GM18858 (cell line): ENCODE measurements at regions not wholly inside any gene's neighbourhood (a gene's known extent, or its start where the extent isn't known, plus 50 kb on each side); places are given as distances from the start of the nearest gene placed in this dataset.
"Not testable (repeated sequence)": the region's sequence is repeated elsewhere in the genome, so short reads cannot be mapped to it uniquely, and the experiment has no call there.

Experiments
- ATAC-seq: cut with Tn5 transposase; IDR thresholded peaks from one replicate; pipeline ENCODE4 v1.9.1; 2021; ENCODE audit not compliant: unreplicated experiment

GRCh38 chr2:111282162-111282561 lies 161.4 kb downstream of the BCL2L11 start:
- ATAC-seq, result not testable (repeated sequence)

GRCh38 chr2:111287646-111288568 lies 167.2 kb downstream of the BCL2L11 start:
- ATAC-seq, result not testable (repeated sequence)

DNA sequence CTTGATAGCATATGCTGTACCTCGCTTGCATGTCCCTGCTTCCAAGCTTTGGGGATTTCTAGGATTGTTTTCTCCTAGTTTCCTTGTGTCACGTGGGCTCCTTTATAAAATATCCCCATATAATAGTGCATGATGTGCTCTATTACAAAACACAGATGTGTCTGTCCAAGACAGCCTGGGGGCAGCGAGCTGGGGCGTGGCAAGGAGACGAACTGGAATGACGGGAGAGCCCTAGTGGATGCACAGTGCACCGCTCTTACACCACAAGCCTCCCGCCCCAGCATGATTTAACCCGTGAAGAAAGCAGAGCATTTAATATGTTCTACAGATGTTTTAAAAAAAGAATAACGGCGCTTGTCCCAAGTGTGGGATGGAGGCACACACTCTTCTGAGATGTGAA lies 169.7 kb downstream of the BCL2L11 start:
- not testable (repeated sequence) for ATAC-seq

DNA sequence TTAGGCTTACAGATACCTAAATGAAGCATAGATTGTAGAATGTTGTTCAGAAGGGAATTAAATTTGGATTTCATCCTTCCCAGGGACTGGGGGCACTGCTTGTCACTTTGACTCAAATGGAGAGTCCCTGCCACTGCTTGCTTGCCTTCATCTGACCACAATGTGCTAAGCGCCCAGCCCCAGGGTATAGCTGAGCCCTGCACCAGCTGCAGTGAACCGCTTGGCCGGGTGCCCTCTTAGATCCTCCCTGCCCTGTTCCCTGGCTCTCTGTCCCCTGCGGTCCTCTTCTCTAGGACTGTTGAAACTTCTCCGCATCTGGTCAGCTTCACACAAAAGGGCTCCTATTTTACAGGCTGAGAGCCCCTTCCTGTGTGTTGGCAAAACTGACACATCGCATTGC lies 170.9 kb downstream of the BCL2L11 start:
- ATAC-seq, result not testable (repeated sequence)

GRCh38 chr2:111292232-111292968 lies 171.7 kb downstream of the BCL2L11 start:
- ATAC-seq, result not testable (repeated sequence)

DNA sequence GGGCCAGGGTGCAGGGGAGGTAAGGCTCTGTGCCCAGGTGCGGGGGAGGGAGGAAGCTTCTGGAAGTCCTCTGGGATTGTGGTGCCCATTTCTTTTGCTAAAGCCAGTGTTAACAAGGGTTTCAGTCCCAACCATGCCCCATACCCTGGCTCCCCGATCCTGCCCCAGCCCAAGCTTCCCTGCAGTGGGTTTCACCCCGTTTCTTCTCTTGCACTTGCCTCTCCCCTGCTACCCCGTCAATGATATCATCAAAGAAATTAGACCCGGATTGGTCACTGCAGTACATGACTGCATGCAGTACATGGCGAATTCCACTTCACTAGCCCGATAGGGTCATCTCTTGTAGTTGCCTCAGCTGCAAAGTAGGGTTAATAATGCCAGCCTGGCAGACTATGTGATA lies 174.0 kb downstream of the BCL2L11 start:
- not testable (repeated sequence) for ATAC-seq

GRCh38 chr2:111296122-111296804 lies 175.5 kb downstream of the BCL2L11 start:
- ATAC-seq, result not testable (repeated sequence)

- not testable (repeated sequence) for ATAC-seq
These were observed 176.4 kb downstream of the BCL2L11 start for GRCh38 chr2:111297128-111297527.

DNA sequence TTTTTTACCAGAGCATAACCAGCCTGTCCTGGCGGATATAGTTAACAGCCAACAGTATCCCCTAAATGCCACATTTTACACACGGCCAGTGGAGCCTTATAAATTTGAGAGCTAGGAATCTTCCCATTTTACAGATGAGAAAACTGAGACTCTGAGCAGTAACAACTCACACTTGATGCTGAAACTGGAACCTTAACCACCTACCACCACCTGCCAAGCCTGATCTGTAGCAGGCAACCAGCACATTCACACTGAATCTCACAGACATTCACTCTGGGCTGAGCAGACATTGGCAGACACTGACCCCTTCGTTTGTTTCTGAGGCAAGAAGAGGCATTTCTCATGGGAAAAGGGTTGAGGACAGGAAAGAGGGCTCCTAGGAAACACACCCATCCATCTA lies 178.2 kb downstream of the BCL2L11 start:
- not testable (repeated sequence) for ATAC-seq

GRCh38 chr2:111299635-111300034 lies 178.9 kb downstream of the BCL2L11 start:
- ATAC-seq, result not testable (repeated sequence)

- not testable (repeated sequence) for ATAC-seq
These were observed 181.0 kb downstream of the BCL2L11 start for GRCh38 chr2:111301677-111302076.

DNA sequence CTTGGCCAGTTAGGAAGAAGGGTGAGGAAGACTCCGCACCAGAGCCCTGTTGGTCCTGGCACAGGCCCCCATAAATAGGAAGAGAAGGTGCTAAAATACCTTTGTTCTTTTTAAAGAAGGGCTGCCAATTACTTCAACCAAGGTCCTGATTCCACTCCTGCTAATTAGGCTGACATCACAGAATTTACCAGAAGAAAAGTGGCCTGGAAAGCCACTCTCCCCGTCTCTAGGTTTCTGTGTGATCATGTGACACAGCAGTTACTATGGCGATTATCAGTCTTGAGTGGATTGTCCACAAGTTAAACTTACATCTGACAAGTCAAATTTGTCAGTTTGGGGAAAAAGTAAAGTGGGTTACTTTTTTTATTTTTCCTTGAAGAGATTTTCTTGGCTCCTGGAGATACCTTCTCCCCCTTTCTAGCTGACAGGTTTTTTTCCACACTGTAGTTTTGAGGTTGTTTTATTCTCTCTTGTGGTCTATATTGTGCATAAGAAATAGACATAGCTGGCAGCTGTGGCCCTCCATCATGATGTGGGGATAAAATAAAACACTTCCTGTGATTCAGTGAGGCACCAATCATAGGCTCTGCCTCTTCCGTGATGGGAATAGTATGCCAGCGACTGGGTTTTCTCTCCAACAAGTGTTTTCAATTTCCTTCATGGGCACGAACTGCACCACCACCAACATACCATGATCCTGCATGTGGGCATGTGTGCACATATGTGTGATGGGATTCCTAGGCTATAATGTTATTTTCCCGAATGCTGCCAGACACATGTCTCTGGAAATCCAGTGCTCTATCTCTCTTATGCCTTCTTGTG lies 181.9 kb downstream of the BCL2L11 start:
- not testable (repeated sequence) for ATAC-seq

DNA sequence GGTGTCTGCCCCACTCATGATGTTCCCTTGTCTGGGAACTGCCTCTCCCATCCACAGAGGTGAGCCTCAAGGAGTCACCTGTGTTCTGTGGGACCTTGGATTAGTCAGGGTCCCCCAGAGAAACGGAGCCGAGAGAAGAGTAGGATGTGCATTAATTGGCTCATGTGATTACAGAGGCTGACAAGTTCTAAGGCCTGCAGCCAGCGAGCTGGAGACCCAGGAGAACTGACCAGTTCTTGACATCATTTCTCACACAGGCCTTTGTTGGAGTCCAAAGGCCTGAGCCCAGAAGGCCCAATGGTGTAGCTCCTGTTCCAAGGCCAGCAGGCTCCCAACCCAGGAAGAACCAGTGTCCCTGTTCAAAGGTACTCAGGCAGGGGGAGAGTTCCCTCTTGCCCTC lies 186.6 kb downstream of the BCL2L11 start:
- ATAC-seq, result not testable (repeated sequence)

- not testable (repeated sequence) for ATAC-seq
These were observed 188.7 kb downstream of the BCL2L11 start for GRCh38 chr2:111309231-111310075.

DNA sequence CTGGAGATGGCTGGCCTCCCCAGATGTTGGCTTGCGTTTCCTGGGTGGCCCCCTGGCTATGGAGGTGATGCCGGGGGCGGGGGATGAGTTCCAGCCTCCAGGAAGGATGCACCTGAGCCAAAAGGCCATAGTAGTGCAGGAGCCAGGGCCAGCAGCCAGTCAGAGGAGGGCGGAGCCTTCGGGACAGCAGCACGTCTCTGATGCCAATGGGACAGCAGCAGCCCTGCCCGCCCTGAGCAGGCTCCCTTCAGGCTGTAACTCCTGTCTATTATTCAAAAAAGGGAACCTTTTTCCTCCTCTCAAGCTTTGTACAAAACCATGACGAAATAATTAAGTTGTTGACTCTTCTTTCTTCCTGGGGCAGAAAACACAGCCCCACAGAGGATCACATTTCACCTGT lies 189.7 kb downstream of the BCL2L11 start:
- not testable (repeated sequence) for ATAC-seq

- not testable (repeated sequence) for ATAC-seq
These were observed 190.9 kb downstream of the BCL2L11 start for GRCh38 chr2:111311568-111311967.

GRCh38 chr2:111312897-111313607 lies 192.3 kb downstream of the BCL2L11 start:
- not testable (repeated sequence) for ATAC-seq

DNA sequence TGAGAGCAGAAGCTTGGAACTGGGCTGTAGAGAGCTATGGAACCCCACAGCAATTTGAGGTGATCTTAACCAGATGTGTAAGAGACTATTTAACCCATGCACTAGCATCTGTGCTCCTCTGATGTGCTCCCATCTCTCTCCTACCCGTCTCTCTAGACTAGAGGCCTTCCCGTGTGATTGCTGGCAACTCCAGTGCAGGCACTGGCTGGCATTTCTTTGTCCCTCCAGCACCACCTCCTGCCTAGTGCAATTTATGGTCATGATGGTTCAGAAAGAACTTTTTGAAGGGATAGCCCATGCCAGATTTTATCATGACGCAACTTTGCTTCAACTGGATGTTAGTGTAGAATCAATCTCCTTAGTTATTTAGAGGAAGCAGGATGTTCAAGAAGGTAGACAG lies 193.0 kb downstream of the BCL2L11 start:
- not testable (repeated sequence) for ATAC-seq
